Right ventricle myocardium superior (tissue), 1 donor: ENCODE measurements at regions not wholly inside any gene's neighbourhood (a gene's known extent, or its start where the extent isn't known, plus 50 kb on each side); places are given as distances from the start of the nearest gene placed in this dataset.
A peak's percentile ranks its signal among the peaks of the same experiment; 100 is the strongest.

Source experiments
- ATAC-seq: fragments of 200-7000 bp; cut with Tn5 transposase; one replicate; pipeline ENCODE4 v1.9.1; 2020; ENCODE audit warnings: mild to moderate bottlenecking; ENCODE audit not compliant: poor library complexity
- DNase-seq: peaks from one replicate; pipeline ENCODE4 v3.0.0-alpha.2; 2020
- intact Hi-C: fragments of 100-400 bp; cut with DNase I; formaldehyde crosslinking; loops from one replicate; pipeline ENCODE4 v1.11.2; 2022
- donor health status: DM: no; HTN: yes; CAD: no; lungs with severe emphysema.

DNA sequence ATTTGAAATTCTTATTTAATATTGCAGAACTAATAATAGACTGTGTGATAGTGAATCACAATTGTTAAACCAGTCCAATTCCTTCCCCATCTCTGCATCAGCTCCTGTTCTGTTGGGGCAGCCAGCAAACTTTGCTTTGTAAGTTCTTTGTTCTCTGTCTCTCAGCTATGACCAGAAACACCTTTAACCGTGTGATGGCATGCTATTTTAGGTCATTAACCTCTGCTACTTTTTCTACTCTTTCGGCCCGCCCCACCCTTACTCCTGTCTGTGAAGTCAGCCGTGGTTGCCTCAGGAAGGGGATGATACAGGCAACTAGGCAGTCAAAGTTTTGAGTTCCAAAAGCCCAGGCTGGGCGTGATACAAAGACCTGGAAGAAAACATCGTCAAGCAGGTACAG is 51.3 kb upstream of the EGFL6 start:
- ATAC-seq, result no peak
- intact Hi-C loops, result no loop called here
- DNase-seq, result no peak

DNA sequence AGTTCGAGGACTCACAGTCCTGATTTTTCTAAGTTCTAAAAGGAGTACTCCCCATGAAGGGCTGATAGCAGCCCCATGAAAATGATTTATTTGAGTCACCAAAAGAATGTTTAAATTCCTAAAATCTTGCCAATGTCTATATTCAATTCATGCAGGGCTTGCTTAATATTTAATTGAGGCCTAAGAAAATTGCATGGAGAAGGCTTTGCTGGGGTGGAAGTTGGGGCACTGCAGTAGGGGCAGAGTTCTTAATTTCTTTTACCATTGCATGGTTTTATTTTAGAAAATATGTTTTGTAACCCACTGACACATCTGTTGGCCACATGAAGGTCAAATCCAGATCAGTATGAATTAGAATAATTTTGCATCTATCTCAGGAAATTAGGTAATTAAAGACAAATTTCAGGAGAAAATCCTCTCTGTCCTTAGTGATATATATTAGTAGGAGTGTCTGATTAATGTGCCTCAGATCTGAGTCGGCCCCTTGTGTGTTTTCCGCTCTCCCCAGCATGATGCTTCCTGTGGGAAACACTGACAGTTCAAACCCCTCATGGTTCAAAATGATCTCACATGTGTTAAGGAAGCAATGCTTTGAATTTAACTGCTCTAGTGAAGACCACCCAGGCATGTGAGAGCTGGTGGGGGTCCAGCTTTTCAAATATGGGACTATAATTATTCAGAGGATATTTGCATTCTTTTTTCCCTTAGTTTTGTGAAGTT is 54.0 kb upstream of the EGFL6 start:
- intact Hi-C loops, result no loop called here
- no peak for DNase-seq
- ATAC-seq, result no peak

DNA sequence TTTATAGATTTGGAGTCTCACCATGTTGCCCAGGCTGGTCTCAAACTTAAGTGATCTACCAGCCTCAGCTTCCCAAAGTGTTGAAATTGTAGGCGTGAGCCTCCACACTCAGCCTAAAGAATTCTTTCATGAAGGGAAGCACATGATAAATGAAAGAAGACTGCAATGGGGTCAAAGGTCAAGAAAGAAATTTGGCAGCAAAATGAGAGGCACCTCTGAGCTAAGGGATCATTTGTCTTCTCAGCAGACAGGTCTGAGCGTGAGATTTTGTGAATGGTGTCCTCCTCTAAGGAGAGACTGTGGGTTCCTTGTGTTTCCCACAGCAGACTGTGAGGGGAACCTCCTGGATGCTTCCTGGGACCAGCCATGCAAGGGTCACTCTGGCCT is 57.5 kb upstream of the EGFL6 start:
- no peak for ATAC-seq
- intact Hi-C loops, result no loop called here

DNA sequence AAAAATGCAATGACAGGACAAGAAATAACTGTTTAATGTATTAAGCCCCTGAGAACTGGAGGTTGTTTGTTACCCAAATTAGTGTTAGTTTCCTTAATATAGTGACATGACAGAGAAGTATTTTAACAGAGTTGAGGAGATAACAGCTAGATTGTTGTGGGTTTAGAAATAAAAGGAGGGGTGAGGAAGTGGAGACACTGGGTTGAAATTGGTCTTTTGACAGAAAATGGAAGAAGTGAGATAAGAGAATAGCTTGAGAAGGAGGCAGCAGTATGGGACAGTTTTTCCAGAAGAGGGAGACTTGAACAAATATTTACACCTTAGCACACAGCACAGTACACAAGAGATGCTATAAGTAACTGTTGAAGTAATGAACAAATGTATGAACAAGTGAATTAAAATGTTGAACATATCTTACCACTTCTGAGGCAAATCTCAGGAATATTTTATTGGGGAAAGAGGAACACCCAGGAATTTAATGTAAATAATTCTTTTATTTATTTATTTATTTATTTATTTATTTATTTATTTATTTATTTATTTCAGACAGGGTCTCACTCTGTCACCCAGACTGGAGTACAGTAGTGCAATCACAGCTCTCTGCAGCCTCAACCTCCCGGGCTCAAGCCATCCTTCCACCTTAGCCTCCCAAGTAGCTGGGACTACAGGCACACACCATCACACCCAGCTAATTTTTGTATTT is 58.0 kb upstream of the EGFL6 start:
- no peak for ATAC-seq
- intact Hi-C loops, result no loop called here
- no peak for DNase-seq

More for the DNA sequence above, 57.5 kb upstream of the EGFL6 start:
- DNase-seq, result no peak

DNA sequence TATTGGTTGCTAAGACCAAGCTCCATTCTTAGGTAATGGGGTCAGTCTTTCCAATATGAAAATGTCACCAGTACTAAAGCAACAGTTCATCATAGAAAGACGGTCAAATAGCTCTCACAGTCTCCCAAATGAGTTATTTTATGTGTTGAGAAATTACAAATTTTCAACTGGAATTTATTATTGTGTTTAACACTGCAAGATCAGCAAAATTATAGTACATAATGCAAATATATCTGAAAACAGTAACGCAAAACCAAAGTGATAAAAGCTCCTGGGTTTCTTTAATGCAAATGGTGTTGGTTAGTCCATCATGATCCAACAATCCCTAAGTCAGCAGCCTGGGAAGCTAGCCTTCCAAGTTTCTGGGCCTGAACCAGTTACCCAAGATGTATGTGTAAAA is 61.5 kb upstream of the EGFL6 start:
- DNase-seq (no peak), ATAC-seq (no peak)
- intact Hi-C loops, result loop anchor here (5.0 kb wide), 1 partner anchor 524 kb away; no protein-coding TSS in a partner anchor

DNA sequence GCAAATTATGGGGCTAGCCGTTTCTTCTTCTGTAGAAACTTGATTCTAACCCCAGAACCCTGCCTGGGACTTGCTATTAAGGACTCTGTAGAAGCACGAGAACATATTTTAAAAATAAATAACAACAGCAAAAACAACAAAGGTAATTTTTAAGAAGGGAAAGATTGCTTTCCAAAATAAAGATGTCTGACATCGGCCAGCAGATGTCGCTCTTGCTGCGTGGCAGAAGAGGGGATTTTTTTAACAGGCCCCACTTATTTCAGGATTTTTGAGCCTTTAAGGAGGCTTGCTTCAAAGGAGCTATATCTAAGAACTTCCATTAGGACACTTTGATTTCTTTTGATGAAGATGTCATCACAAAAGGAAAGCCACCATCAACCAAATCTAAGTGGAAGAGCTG is 62.8 kb upstream of the EGFL6 start:
- peak; percentile 48 for DNase-seq
- no peak for ATAC-seq
- intact Hi-C loops, result loop anchor here (5.0 kb wide), 1 partner anchor 526 kb away; no protein-coding TSS in a partner anchor

DNA sequence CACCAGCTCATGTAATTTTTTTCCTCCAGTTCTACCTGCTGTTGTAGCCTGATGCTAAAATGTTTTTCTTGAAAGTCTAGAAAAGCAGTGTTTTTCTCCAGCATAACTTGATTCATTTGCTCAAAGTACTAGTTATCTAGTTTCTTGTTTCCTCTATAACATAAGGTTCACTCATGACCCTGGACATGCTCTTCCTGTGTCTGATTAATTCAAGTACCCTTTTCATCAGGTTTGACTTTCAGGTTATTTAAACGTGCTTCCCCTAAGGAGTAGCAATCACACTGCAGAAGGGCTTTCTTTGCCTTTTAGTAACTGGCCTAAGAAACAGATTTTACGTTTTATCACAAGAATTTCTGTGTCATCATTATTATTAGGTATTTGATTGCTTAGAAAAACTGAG is 66.8 kb upstream of the EGFL6 start:
- no peak for DNase-seq
- ATAC-seq, result no peak
- intact Hi-C loops, result loop anchor here (2.0 kb wide), 1 partner anchor 142 kb away; no protein-coding TSS in a partner anchor

DNA sequence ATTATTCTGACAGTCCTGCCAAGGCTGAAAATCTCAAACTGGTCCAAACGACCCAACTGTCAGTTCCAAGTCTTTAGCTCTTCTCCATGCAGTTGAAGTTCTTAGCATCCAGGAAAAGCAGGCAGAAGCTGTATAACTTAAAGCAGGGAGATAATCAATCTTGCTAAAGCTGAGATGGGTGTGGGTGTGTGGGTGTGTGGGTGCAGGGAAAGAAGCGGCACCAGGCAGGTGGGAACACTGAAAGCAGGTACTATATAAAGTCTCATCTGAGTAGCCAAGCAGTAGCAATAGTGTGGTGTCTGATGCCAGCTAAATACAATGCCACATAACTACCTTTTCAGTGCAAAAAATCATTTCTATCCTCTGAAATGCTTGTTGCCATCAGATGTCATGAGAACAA is 69.7 kb upstream of the EGFL6 start:
- DNase-seq (no peak), ATAC-seq (no peak)
- intact Hi-C loops, result no loop called here

DNA sequence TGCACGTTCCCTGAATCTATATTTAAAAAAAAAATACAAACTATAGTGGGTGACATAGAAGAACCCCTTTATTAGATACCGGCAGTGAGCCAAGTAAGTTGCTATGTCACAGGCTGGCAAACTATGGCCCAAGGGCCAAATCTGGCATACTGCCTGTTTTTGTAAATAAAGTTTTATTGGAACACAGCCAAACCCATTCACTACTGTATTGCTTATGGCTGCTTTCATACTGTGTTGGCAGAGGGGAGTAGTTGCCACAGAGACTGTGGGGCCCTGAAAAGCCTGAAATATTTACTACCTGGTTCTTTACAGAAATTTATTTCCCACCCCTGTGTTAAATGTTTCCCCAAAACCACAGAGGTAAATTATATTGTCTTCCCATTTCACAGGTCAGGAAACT is 71.2 kb upstream of the EGFL6 start:
- ATAC-seq, result no peak
- intact Hi-C loops, result no loop called here
- DNase-seq, result no peak

DNA sequence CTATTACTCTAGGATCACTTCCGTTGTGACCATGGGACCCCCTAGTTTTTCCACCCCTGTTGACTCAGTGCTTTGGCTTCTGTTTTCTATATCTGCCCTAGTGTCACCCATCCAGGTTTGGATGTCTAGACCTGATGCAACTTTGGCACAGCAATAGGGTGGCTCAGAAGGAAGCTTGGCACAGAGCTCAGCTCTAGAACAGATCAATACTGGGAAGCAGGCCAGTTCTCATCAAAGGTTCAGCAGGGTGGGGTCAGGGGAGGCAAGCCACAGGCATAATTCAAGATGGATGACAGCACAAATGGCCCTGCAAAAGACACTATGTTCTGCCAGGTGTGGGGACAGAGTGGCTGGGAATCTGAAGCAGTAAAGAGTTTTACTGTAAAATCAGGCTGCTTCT is 74.2 kb upstream of the EGFL6 start:
- DNase-seq, result no peak
- intact Hi-C loops, result no loop called here
- no peak for ATAC-seq

DNA sequence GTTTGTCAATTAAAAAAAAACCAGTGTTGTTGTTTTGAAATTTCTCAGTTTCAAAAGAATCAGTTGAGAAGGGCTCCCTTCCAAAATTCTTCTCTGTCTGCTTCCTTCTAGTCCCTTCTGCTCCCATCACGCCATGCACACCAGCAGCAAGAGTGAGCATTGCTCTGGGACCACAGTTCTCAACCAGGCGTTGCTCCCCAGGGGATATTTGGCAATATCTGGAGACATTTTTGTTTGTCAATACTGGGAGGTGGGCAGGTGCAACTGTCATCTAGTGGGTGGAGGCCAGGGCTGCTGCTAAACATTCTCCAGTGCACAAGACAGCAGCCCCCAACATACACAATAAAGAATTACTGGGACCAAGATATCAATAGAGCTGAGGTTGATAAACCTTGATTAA is 74.8 kb upstream of the EGFL6 start:
- intact Hi-C loops, result no loop called here
- ATAC-seq, result no peak

DNA sequence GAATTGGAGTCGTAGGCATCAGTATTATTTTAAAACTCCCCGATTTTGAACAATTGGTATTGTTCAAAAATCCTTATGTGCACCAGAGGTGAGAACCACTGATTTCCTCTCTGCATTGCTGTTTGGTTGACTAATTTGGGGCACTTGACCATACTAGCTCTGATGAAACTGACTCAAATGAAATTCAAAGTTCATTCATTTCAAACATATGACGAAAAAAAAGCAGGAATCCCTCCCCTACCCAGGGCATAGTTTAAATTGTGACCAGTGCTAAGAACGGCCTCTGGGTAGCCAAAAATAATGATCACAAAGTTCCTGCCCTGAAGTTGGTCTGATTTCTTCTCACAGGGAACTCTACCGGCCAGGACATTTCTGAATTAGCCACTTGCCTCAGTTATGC is 75.7 kb upstream of the EGFL6 start:
- ATAC-seq, result no peak
- intact Hi-C loops, result no loop called here
- no peak for DNase-seq

More for the DNA sequence above, 74.8 kb upstream of the EGFL6 start:
- no peak for DNase-seq

DNA sequence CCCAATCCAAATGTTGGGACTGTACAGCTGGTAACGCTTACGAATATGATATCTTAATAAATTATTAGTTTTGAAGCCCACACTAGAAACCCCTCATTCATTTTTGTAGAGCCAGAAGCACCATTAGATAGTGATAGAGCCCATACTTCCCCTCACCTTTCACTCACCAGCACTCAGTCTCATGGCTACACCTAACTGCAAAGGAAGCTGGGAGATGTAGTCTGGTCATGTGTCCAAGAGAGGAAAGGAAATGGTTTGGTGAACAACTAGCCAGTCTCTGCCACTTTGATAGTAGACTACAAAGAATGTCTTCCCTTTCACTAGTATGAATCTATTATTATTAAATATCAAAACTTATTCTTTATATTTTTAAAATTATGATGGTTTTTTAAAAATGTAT is 77.1 kb upstream of the EGFL6 start:
- DNase-seq (no peak), ATAC-seq (no peak)
- intact Hi-C loops, result no loop called here

DNA sequence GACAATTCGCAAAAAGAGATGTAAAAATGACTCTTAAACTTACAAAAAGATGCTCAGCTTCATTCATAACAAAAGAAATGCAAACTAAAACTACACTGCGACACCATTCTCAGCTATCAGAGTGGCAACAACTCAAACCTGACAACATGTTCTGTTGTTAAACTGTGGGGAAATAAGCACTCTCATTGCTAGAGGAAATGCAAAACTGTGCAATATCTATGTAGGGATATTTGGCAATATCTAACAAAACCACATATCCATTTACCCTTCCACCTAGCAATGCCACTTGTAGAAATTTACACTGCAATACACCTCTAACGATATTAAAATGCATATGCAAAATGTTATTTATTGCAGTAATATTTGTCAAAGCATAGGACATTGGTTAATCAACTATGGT is 78.3 kb upstream of the EGFL6 start:
- no peak for DNase-seq
- ATAC-seq, result no peak
- intact Hi-C loops, result no loop called here

DNA sequence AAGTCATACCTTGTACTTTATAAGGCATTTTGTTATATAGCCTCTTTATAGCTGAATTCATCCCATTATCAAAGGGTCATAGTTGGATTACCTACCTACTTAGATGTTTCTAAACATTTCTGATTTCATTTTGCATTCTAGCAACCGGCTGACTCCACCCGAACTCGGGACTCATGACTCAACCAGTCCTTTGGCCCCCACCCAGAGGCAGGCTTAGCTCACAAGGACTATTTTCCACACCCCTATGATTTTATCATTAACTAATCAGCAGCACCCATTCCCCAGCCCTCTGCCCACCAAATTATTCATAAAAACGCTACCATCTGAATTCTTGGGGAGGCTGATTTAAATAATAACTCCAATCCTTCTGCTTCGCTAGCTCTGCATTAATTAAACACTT is 79.9 kb upstream of the EGFL6 start:
- intact Hi-C loops, result loop anchor here (5.0 kb wide), 1 partner anchor 517 kb away; no protein-coding TSS in a partner anchor
- peak; percentile 69 for DNase-seq
- ATAC-seq, result peak; percentile 23

DNA sequence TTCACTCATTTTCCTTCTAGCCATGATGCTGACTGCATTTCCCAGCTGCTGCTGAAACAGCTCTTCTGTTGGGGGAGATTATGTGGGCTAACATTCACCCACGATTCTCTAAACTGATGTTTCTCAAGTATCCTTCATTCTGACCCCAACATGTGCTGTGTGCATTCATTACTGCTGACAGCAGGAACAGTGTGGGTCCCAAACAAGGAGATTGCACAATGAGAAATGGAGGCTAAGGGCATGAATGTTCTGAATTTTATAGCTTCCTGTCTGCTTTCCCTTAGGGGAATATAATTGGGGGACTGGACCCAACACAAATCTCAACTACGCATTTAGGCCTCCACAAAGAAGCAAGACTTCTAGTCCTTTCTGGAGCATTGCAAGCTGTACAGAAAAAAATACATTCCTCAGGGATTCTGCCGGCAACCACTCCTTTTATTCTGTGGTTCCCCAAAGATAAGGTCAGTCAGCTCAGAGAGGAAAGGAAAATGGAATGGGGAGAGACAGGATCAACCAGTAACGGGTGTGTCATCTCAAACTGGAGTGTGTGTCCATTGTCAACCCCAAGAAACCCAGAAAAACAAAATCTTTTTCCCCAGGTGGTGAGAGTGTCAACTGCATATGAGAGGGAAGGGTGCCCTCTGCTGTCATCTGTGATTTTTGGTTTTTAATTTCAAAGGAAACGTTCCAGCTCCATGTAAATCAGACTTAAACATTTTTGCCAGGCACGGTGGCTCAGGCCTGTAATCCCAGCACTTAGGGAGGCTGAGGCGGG is 81.5 kb upstream of the EGFL6 start:
- DNase-seq (no peak), ATAC-seq (peak; percentile 83)
- intact Hi-C loops, result loop anchor here (5.0 kb wide), 1 partner anchor 516 kb away; no protein-coding TSS in a partner anchor

DNA sequence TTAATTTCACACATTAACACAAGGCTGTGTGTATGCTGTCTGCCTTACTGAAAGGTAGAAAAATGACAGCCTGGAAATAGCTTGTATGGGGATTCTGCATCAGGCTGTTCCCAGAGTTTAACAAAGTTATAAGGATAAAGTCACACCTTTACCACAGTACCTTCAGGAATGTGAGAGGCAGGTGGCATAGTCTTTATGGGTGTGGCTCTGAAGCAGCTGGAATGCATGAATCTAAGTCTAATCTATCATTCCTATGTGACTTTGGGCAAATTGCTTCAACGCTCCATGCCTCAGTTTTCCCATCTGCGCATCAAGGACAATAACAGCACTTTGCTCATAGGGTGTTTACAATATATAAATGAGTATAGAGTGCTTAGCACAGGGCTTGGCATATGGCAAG is 84.2 kb upstream of the EGFL6 start:
- intact Hi-C loops, result loop anchor here (5.0 kb wide), 1 partner anchor 513 kb away; no protein-coding TSS in a partner anchor
- DNase-seq, result no peak
- no peak for ATAC-seq

DNA sequence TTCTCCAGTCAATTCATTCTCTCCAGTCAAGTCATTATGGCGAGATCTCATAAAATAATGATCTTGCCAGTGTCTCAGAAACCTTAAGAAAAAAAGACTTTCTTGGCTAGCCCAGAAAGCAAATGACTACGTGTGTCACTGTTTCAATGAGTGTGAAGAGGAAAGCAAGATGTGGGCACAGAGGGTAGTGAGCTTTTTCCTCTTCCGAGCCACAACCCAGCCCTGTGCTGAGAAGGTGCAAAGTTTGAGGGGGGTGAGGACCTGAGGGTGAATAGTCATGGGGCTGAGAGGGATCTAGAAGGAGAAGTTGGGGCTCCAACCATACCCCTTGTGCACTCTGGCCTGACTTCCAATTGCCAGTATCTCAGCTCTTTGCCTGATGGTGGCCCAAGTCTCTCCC is 85.6 kb upstream of the EGFL6 start:
- DNase-seq, result no peak
- intact Hi-C loops, result no loop called here
- ATAC-seq, result no peak

DNA sequence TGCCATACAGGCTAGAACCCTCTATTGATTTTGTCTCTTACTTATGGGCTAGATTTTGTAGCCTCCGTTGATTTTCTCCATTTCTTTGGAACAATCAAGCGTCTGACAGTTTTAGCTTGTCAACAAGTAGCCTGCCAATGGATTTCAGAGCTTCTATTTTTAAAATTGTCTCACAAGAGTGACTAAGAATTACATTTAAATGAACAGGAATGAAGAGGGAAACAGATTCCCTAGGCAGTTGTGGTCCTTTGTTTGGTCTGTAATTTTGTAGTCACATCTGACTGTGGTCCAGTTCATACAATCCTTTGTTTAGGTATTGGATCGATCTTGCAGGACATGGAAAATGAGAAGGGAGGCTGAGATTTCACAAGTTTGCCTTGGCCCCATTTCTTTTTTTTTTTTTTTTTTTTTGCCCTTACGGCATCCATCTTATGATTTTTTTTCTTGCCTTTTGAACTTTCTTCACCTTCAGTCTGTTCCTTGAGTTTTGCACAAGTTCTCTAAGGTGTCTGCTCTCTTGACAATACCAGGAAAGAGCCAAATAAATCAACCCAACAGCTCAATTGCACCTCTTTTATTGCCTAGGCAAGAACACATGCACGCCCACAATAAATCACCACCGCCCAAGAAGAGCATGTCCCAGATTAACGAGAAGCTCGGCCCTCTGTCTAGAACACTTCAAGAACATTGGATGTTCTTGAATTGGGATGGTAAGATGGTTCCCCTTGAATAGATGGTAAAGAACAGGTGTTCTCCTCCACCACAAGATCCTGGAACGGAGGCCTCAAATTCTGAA is 86.5 kb upstream of the EGFL6 start:
- DNase-seq, result no peak
- no peak for ATAC-seq
- intact Hi-C loops, result no loop called here
